ENCODE measurements at regions not wholly inside any gene's neighbourhood (a gene's known extent, or its start where the extent isn't known, plus 50 kb on each side); places are given as distances from the start of the nearest gene placed in this dataset.
"Not testable (repeated sequence)": the region's sequence is repeated elsewhere in the genome, so short reads cannot be mapped to it uniquely, and the experiment has no call there.

- no peak overlapping the region for H3K4me3 ChIP-seq (ENCODE audit: low read depth in 1 of 3, low read length in 3 of 3)
- H3K4me1 ChIP-seq (ENCODE audit: control insufficient read depth in 4 of 4, insufficient read depth in 4 of 4, low read length in 3 of 4) = peaks cover 0 to 2% (median 0%) of the 10 kb centered on the region in 4 donors
- H3K9ac ChIP-seq (ENCODE audit: low read depth in 1 of 2, low read length in 2 of 2) = no peak overlapping the region
- H3K27ac ChIP-seq (ENCODE audit: low read depth in 1 of 2, low read length in 2 of 2) = no peak overlapping the region
- no peak for TF ChIP-seq NR2F2 (IDR thresholded peaks at IDR 0.05)
- TF ChIP-seq FOXA1 (IDR thresholded peaks at IDR 0.05) = no peak
- TF ChIP-seq GABPA (IDR thresholded peaks at IDR 0.05 in 1 of 2, conservative IDR thresholded peaks at IDR 0.05 in 1 of 2) = no peak
- no peak for TF ChIP-seq RAD21 (IDR thresholded peaks at IDR 0.05)
- TF ChIP-seq SP1 (IDR thresholded peaks at IDR 0.05) = no peak
- TF ChIP-seq, protein P1, sequence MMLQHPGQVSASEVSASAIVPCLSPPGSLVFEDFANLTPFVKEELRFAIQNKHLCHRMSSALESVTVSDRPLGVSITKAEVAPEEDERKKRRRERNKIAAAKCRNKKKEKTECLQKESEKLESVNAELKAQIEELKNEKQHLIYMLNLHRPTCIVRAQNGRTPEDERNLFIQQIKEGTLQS (IDR thresholded peaks at IDR 0.05) = no peak
- TF ChIP-seq ZBTB33 (IDR thresholded peaks at IDR 0.05) = no peak
- no peak for TF ChIP-seq CTCF (IDR thresholded peaks at IDR 0.05; ENCODE audit: low read depth, low read length, missing input control)
- TF ChIP-seq, protein P2, sequence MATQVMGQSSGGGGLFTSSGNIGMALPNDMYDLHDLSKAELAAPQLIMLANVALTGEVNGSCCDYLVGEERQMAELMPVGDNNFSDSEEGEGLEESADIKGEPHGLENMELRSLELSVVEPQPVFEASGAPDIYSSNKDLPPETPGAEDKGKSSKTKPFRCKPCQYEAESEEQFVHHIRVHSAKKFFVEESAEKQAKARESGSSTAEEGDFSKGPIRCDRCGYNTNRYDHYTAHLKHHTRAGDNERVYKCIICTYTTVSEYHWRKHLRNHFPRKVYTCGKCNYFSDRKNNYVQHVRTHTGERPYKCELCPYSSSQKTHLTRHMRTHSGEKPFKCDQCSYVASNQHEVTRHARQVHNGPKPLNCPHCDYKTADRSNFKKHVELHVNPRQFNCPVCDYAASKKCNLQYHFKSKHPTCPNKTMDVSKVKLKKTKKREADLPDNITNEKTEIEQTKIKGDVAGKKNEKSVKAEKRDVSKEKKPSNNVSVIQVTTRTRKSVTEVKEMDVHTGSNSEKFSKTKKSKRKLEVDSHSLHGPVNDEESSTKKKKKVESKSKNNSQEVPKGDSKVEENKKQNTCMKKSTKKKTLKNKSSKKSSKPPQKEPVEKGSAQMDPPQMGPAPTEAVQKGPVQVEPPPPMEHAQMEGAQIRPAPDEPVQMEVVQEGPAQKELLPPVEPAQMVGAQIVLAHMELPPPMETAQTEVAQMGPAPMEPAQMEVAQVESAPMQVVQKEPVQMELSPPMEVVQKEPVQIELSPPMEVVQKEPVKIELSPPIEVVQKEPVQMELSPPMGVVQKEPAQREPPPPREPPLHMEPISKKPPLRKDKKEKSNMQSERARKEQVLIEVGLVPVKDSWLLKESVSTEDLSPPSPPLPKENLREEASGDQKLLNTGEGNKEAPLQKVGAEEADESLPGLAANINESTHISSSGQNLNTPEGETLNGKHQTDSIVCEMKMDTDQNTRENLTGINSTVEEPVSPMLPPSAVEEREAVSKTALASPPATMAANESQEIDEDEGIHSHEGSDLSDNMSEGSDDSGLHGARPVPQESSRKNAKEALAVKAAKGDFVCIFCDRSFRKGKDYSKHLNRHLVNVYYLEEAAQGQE (IDR thresholded peaks at IDR 0.05) = no peak
- TF ChIP-seq TAF1 (conservative IDR thresholded peaks at IDR 0.05) = no peak
- no peak for TF ChIP-seq JUND (IDR thresholded peaks at IDR 0.05)
- TF ChIP-seq YY1 (IDR thresholded peaks at IDR 0.05) = no peak
- no peak for TF ChIP-seq EGR1 (IDR thresholded peaks at IDR 0.05; ENCODE audit: low read depth in 2 of 2)
- no peak for TF ChIP-seq RXRA (IDR thresholded peaks at IDR 0.05)
- WGBS = 75% methylated on average over 25 of the region's 25 CpGs
- no peaks in the 10 kb centered on the region for H3K36me3 ChIP-seq (ENCODE audit: control insufficient read depth in 4 of 4, insufficient read depth in 3 of 4, low read depth in 1 of 4, low read length in 3 of 4)
- H3K27me3 ChIP-seq (ENCODE audit: control insufficient read depth in 4 of 4, insufficient read depth in 4 of 4, low read length in 3 of 4) = no peaks in the 10 kb centered on the region
- no peaks in the 10 kb centered on the region for H3K9me3 ChIP-seq (ENCODE audit: control insufficient read depth in 4 of 4, low read length in 3 of 4)
- no peak for DNase-seq (ENCODE audit: low spot score)
Observed at GRCh38 chr11:60615497-60615896, 83.9 kb upstream of the MS4A8 start.

DNA sequence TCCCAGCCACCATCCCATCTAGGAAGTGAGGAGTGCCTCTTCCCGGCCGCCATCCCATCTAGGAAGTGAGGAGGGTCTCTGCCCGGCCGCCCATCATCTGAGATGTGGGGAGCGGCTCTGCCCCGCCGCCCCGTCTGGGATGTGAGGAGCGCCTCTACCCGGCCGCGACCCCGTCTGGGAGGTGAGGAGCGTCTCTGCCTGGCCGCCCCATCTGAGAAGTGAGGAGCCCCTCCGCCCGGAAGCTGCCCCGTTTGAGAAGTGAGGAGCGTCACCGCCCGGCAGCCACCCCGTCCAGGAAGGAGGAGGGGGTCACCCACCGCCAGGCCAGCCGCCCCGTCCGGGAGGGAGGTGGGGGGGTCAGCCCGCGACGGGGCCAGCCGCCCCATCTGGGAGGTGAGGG, 77.5 kb upstream of the MS4A8 start:
- DNase-seq (ENCODE audit: low spot score); H3K9me3 ChIP-seq (ENCODE audit: control insufficient read depth in 4 of 4, low read length in 3 of 4); H3K4me1 ChIP-seq (ENCODE audit: control insufficient read depth in 4 of 4, insufficient read depth in 4 of 4, low read length in 3 of 4); H3K9ac ChIP-seq (ENCODE audit: low read depth in 1 of 2, low read length in 2 of 2); H3K36me3 ChIP-seq (ENCODE audit: control insufficient read depth in 4 of 4, insufficient read depth in 3 of 4, low read depth in 1 of 4, low read length in 3 of 4); H3K27ac ChIP-seq (ENCODE audit: low read depth in 1 of 2, low read length in 2 of 2); H3K27me3 ChIP-seq (ENCODE audit: control insufficient read depth in 4 of 4, insufficient read depth in 4 of 4, low read length in 3 of 4); H3K4me3 ChIP-seq (ENCODE audit: low read depth in 1 of 3, low read length in 3 of 3): not testable (repeated sequence)
- 87% methylated on average over 29 of the region's 30 CpGs for WGBS

DNA sequence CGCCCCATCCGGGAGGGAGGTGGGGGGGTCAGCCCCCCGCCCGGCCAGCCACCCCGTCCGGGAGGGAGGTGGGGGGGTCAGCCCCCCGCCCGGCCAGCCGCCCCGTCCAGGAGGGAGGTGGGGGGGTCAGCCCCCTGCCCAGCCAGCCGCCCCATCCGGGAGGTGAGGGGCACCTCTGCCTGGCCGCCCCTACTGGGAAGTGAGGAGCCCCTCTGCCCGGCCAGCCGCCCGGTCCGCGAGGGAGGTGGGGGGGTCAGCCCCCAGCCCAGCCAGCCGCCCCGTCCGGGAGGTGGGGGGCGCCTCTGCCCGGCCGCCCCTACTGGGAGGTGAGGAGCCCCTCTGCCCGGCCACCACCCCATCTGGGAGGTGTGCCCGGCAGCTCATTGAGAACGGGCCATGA, 76.6 kb upstream of the MS4A8 start:
- H3K9ac ChIP-seq (ENCODE audit: low read depth in 1 of 2, low read length in 2 of 2); H3K27ac ChIP-seq (ENCODE audit: low read depth in 1 of 2, low read length in 2 of 2); H3K4me1 ChIP-seq (ENCODE audit: control insufficient read depth in 4 of 4, insufficient read depth in 4 of 4, low read length in 3 of 4); H3K9me3 ChIP-seq (ENCODE audit: control insufficient read depth in 4 of 4, low read length in 3 of 4); H3K4me3 ChIP-seq (ENCODE audit: low read depth in 1 of 3, low read length in 3 of 3); DNase-seq (ENCODE audit: low spot score); H3K36me3 ChIP-seq (ENCODE audit: control insufficient read depth in 4 of 4, insufficient read depth in 3 of 4, low read depth in 1 of 4, low read length in 3 of 4); H3K27me3 ChIP-seq (ENCODE audit: control insufficient read depth in 4 of 4, insufficient read depth in 4 of 4, low read length in 3 of 4): not testable (repeated sequence)
- WGBS = 96% methylated on average over 25 of the region's 27 CpGs

Data from liver (tissue), 8 donors.